Activated CD8-positive, alpha-beta T cell treated with anti-CD3 and anti-CD28 coated beads for 36 hours (primary cell): ENCODE measurements at regions not wholly inside any gene's neighbourhood (a gene's known extent, or its start where the extent isn't known, plus 50 kb on each side); places are given as distances from the start of the nearest gene placed in this dataset.

Experiments used
- ATAC-seq: fragments of 200-7000 bp; cut with Tn5 transposase; one replicate; pipeline ENCODE4 v1.10.0; 2021; ENCODE audit warnings: mild to moderate bottlenecking, moderate library complexity
- CTCF ChIA-PET: fragments of 350-600 bp; sonication (Branson Sonifier 250); formaldehyde crosslinking; loops from one replicate; lab custom pipeline; 2021; ENCODE audit warnings: antibody characterized with exemption; lab: Charles Lee
- POLR2A ChIA-PET: fragments of 350-600 bp; sonication (Branson Sonifier 250); formaldehyde crosslinking; loops from one replicate; lab custom pipeline; 2021; ENCODE audit warnings: antibody characterized with exemption; lab: Charles Lee
- DNase-seq: peaks from one replicate; pipeline ENCODE4 v3.0.0-alpha.2; 2020
- H3K27ac Mint-ChIP-seq: one replicate; pipeline ENCODE4 v1.8.0; 2021; ENCODE audit warnings: mild to moderate bottlenecking, mixed read lengths
- H3K27me3 Mint-ChIP-seq: one replicate; pipeline ENCODE4 v1.8.0; 2021; ENCODE audit warnings: mixed read lengths
- H3K36me3 Mint-ChIP-seq: one replicate; pipeline ENCODE4 v1.8.0; 2021; ENCODE audit warnings: low read depth, mixed read lengths
- H3K4me1 Mint-ChIP-seq: one replicate; pipeline ENCODE4 v1.8.0; 2021; ENCODE audit warnings: low read depth, mixed read lengths
- H3K4me3 Mint-ChIP-seq: one replicate; pipeline ENCODE4 v1.8.0; 2021; ENCODE audit warnings: mild to moderate bottlenecking, moderate library complexity, mixed read lengths
- H3K9me3 Mint-ChIP-seq: one replicate; pipeline ENCODE4 v1.8.0; 2021; ENCODE audit warnings: mixed read lengths
- intact Hi-C: fragments of 100-400 bp; cut with micrococcal nuclease; formaldehyde crosslinking; loops from one replicate; pipeline ENCODE4 v1.10.0; 2022
- TF ChIP-seq, protein P1 (sequence below): fragments of 200-600 bp; IDR thresholded peaks from one replicate; pipeline ENCODE4 v1.8.0; 2022; ENCODE audit warnings: antibody characterized with exemption, mild to moderate bottlenecking

DNA sequence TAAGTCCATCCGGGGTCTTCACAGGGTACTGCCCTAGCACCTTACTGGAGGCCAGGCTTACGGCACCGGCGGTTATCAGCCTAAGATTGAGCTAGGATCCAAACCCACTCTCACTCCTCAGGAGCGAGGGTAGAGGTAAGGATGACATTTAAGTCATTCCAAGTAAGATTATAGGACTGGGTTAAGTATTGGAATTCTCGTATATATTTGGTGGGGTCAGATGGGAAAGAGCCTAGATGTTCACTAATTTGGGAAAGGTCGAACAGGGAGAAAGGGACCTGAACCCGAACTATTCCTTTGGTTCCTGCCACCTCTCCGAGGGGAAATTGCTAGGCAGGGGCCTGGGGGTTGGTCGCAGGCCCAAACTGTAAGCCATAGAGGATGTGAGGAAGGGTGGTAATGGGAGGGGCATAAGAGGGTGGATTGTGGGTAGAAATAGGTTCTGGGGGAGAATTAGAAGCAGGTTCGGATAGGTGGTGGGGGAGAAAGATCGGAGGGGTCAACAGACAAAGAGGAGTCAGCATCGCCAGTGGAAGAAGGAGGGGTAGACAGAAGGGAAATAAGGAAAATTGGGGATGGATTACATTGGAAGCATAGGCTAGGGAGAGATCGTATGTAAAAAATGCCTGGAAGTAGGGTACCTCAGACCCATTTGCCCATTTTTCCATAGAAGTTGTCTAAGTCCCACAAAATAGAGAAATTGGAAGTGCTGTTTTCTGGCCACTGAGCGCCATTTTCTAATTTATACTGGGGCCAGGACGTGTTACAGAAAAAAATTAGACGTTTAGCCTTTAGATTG, 747.1 kb upstream of the ADGRB3 start:
- ChIA-PET POLR2A (no interaction called here), CTCF (no interaction called here)
- H3K4me3 Mint-ChIP-seq = no peak overlapping the region
- ATAC-seq (no peak), DNase-seq (no peak)
- H3K36me3 Mint-ChIP-seq = no peaks in the 10 kb centered on the region
- peaks cover 11% of the 10 kb centered on the region for H3K9me3 Mint-ChIP-seq
- H3K27me3 Mint-ChIP-seq = no peaks in the 10 kb centered on the region
- intact Hi-C loops = no loop called here
- TF ChIP-seq, protein P1, sequence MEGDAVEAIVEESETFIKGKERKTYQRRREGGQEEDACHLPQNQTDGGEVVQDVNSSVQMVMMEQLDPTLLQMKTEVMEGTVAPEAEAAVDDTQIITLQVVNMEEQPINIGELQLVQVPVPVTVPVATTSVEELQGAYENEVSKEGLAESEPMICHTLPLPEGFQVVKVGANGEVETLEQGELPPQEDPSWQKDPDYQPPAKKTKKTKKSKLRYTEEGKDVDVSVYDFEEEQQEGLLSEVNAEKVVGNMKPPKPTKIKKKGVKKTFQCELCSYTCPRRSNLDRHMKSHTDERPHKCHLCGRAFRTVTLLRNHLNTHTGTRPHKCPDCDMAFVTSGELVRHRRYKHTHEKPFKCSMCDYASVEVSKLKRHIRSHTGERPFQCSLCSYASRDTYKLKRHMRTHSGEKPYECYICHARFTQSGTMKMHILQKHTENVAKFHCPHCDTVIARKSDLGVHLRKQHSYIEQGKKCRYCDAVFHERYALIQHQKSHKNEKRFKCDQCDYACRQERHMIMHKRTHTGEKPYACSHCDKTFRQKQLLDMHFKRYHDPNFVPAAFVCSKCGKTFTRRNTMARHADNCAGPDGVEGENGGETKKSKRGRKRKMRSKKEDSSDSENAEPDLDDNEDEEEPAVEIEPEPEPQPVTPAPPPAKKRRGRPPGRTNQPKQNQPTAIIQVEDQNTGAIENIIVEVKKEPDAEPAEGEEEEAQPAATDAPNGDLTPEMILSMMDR = no peak
- no peak overlapping the region for H3K27ac Mint-ChIP-seq
- no peaks in the 10 kb centered on the region for H3K4me1 Mint-ChIP-seq

DNA sequence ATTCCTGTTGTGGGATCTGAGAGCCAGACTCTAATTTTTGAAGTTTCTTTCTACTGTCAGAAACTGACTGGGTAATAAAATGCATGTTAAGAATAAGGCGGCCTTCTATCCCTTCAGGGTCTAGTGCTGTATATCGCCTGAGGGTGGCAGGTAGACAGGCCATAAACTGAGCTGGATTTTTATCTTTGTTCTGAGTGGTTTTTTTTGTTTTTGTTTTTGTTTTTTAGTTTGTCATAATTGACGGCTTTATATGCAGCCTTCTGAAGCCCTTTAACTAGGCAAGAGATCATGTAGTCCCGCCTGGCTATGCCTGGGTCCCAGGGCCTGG, 747.7 kb upstream of the ADGRB3 start:
- ChIA-PET POLR2A (no interaction called here), CTCF (no interaction called here)
- TF ChIP-seq, protein P1 = no peak
- no peaks in the 10 kb centered on the region for H3K27me3 Mint-ChIP-seq
- no peak overlapping the region for H3K4me3 Mint-ChIP-seq
- no peaks in the 10 kb centered on the region for H3K4me1 Mint-ChIP-seq
- no peaks in the 10 kb centered on the region for H3K36me3 Mint-ChIP-seq
- DNase-seq (no peak), ATAC-seq (no peak)
- H3K9me3 Mint-ChIP-seq = peaks cover 11% of the 10 kb centered on the region
- no peak overlapping the region for H3K27ac Mint-ChIP-seq
- intact Hi-C loops = no loop called here

DNA sequence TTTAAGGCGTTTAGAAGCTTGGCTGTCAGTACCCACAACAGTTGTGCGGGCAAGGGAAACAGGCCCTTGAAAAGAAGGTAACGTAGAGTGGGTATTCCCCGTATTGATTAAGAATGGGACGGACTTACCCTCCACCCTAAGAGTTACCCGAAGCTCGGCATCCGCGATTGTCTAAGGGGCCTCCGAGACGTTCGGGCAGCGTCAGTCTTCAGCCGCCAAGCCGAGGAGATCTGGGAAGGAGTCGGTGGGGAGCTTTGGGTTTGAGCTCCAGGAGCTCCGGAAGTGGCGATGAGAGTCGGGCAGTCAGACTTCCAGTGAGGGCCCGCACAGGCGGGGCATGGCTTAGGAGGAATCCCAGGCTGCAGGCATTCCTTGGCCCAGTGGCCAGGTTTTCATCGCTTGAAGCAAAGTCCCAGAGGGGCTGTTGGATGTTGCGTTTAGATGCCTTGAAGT, 748.2 kb upstream of the ADGRB3 start:
- Mint-ChIP-seq H3K9me3 (peaks cover 10% of the 10 kb centered on the region), H3K4me1 (no peaks in the 10 kb centered on the region), H3K27me3 (no peaks in the 10 kb centered on the region), H3K27ac (no peak overlapping the region), H3K4me3 (no peak overlapping the region), H3K36me3 (no peaks in the 10 kb centered on the region)
- TF ChIP-seq, protein P1 = no peak
- ATAC-seq = no peak
- ChIA-PET POLR2A (no interaction called here), CTCF (no interaction called here)
- no peak for DNase-seq
- intact Hi-C loops = no loop called here

DNA sequence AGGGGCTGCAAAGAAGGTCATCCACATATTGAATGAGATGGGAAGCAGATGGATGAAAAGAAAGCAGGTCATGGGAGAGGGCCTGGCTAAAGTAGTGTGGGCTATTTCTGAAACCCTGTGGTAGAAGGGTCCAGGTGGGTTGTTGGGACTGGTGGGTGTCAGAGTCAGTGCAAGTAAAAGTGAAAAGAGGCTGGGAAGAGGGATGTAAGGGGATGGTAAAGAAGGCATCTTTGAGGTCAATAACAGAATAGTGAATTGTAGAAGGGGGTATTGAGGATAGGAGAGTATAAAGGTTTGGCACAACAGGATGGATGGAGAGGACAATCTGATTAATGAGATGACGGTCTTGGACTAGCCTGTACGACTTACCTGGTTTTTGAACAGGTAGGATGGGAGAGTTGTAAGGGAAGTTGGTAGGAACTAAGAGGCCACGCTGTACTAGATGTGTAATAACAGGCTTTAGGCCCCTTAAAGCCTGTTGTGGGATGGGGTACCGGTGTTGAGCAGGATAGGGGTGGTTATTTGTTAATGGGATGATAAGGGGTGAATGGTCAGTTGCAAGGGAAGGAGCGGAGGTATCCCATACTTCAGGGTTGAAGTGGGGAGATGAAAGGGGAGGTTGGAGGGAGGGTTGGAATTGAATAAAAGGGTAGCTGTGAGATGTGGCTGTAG, 748.9 kb upstream of the ADGRB3 start:
- ChIA-PET POLR2A (no interaction called here), CTCF (no interaction called here)
- H3K4me1 Mint-ChIP-seq = no peaks in the 10 kb centered on the region
- intact Hi-C loops = no loop called here
- H3K36me3 Mint-ChIP-seq = no peaks in the 10 kb centered on the region
- DNase-seq (no peak), ATAC-seq (no peak)
- TF ChIP-seq, protein P1 = no peak
- H3K9me3 Mint-ChIP-seq = peaks cover 10% of the 10 kb centered on the region
- no peak overlapping the region for H3K27ac Mint-ChIP-seq
- H3K27me3 Mint-ChIP-seq = no peaks in the 10 kb centered on the region
- no peak overlapping the region for H3K4me3 Mint-ChIP-seq
